ENCODE measurements at regions not wholly inside any gene's neighbourhood (a gene's known extent, or its start where the extent isn't known, plus 50 kb on each side); places are given as distances from the start of the nearest gene placed in this dataset.

- no peak overlapping the region for H3K27ac ChIP-seq (ENCODE audit: low read depth, low read length)
- no peaks in the 10 kb centered on the region for H3K9me2 ChIP-seq (replicated peaks; ENCODE audit: control insufficient read depth, low read length)
- no peaks in the 10 kb centered on the region for H3F3A ChIP-seq (ENCODE audit: control insufficient read depth, insufficient read depth)
- no peaks in the 10 kb centered on the region for H3K9me3 ChIP-seq (ENCODE audit: control insufficient read depth, insufficient read depth, low read length)
- TF ChIP-seq CTCF (IDR thresholded peaks at IDR 0.05; ENCODE audit: low read depth, low read length, poor library complexity, severe bottlenecking) (no peak), EZH2phosphoT487 (IDR thresholded peaks at IDR 0.05; ENCODE audit: borderline replicate concordance, low read length) (no peak)
- H3K4me3 ChIP-seq (ENCODE audit: low read length) = no peak overlapping the region
- no peaks in the 10 kb centered on the region for H3K79me2 ChIP-seq (ENCODE audit: control insufficient read depth, low read length)
- H4K20me1 ChIP-seq (ENCODE audit: control insufficient read depth, insufficient read depth, low read depth, low read length) = no peaks in the 10 kb centered on the region
- no peaks in the 10 kb centered on the region for H3K27me3 ChIP-seq (ENCODE audit: control insufficient read depth, low read length)
- no peaks in the 10 kb centered on the region for H3K36me3 ChIP-seq (ENCODE audit: control insufficient read depth, low read length)
- no peaks in the 10 kb centered on the region for H3K4me1 ChIP-seq (ENCODE audit: control insufficient read depth, low read length)
- no peak overlapping the region for H3K4me2 ChIP-seq (ENCODE audit: low read length)
Observed at GRCh38 chr11:127629200-127629599, 628.6 kb upstream of the KIRREL3 start.

DNA sequence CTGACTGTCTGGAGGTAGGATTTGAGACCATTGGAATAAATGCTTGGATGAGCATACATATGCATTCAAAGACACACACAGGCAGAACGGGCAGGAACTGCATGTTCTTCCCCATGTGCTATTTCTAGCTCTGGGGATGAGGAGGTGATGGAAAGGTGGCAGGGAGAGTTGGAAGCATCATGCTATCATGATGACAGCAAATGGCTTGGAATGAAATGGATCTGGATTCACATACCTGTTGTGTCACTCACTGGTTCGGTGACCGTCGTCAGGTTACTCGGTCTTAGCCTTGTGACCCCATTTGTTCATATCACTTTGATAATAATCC lies 627.9 kb upstream of the KIRREL3 start:
- Histone ChIP-seq H3K4me3 (ENCODE audit: low read length) (no peak overlapping the region), H3K36me3 (ENCODE audit: control insufficient read depth, low read length) (no peaks in the 10 kb centered on the region), H3K9me2 (replicated peaks; ENCODE audit: control insufficient read depth, low read length) (no peaks in the 10 kb centered on the region), H3K4me2 (ENCODE audit: low read length) (no peak overlapping the region), H3F3A (ENCODE audit: control insufficient read depth, insufficient read depth) (no peaks in the 10 kb centered on the region), H4K20me1 (ENCODE audit: control insufficient read depth, insufficient read depth, low read depth, low read length) (no peaks in the 10 kb centered on the region), H3K4me1 (ENCODE audit: control insufficient read depth, low read length) (no peaks in the 10 kb centered on the region), H3K27me3 (ENCODE audit: control insufficient read depth, low read length) (no peaks in the 10 kb centered on the region), H3K79me2 (ENCODE audit: control insufficient read depth, low read length) (no peaks in the 10 kb centered on the region), H3K9me3 (ENCODE audit: control insufficient read depth, insufficient read depth, low read length) (no peaks in the 10 kb centered on the region), H3K27ac (ENCODE audit: low read depth, low read length) (no peak overlapping the region)
- TF ChIP-seq EZH2phosphoT487 (IDR thresholded peaks at IDR 0.05; ENCODE audit: borderline replicate concordance, low read length) = no peak
- TF ChIP-seq CTCF (IDR thresholded peaks at IDR 0.05; ENCODE audit: low read depth, low read length, poor library complexity, severe bottlenecking) = no peak

DNA sequence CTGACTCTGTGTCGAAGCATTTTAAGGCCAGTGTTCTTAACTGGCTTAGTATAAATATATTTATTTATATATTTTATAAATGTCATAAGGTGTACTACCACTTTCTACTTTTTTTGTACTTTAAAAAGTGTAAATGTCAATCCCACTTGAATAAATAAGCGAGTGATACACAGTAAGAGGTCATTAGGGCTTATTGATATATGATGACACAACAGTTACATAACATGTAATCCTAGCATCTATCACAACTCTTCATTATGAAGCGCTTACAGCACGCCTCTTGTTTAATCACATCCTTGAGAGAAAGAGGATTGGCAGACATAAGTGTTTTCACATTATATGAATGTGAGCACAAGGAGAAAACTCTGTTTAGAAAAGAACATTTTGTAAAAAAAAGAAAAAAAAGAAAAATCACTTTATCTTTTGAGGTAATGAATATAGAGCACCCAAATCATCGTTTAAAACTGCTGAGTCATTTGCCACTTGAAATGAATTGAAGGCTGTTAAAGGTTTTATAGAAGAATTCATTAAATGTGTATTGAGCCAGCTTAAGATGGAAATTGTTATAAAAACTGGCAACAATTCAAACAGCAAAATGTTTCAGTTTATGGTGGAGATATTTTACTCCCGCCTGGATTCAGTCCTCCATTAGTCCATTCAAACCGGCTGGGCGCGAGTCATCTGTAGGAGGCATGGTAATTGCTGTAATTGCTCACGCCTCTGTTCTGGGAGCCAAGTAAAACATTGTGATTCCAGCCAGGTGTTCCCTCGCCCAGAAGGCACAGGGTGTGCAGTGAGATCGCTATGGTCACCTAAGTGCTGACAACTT lies 627.3 kb upstream of the KIRREL3 start:
- no peaks in the 10 kb centered on the region for H3F3A ChIP-seq (ENCODE audit: control insufficient read depth, insufficient read depth)
- no peaks in the 10 kb centered on the region for H3K9me3 ChIP-seq (ENCODE audit: control insufficient read depth, insufficient read depth, low read length)
- no peaks in the 10 kb centered on the region for H3K36me3 ChIP-seq (ENCODE audit: control insufficient read depth, low read length)
- TF ChIP-seq CTCF (IDR thresholded peaks at IDR 0.05; ENCODE audit: low read depth, low read length, poor library complexity, severe bottlenecking) = no peak
- no peaks in the 10 kb centered on the region for H3K27me3 ChIP-seq (ENCODE audit: control insufficient read depth, low read length)
- H3K4me3 ChIP-seq (ENCODE audit: low read length) = no peak overlapping the region
- no peak overlapping the region for H3K27ac ChIP-seq (ENCODE audit: low read depth, low read length)
- no peaks in the 10 kb centered on the region for H3K4me1 ChIP-seq (ENCODE audit: control insufficient read depth, low read length)
- H4K20me1 ChIP-seq (ENCODE audit: control insufficient read depth, insufficient read depth, low read depth, low read length) = no peaks in the 10 kb centered on the region
- no peaks in the 10 kb centered on the region for H3K79me2 ChIP-seq (ENCODE audit: control insufficient read depth, low read length)
- no peaks in the 10 kb centered on the region for H3K9me2 ChIP-seq (replicated peaks; ENCODE audit: control insufficient read depth, low read length)
- no peak overlapping the region for H3K4me2 ChIP-seq (ENCODE audit: low read length)

Data from DOHH2 (cell line).